ENCODE measurements at regions not wholly inside any gene's neighbourhood (a gene's known extent, or its start where the extent isn't known, plus 50 kb on each side); places are given as distances from the start of the nearest gene placed in this dataset.
"Not testable (repeated sequence)": the region's sequence is repeated elsewhere in the genome, so short reads cannot be mapped to it uniquely, and the experiment has no call there.

GRCh38 chr14:84065811-84066210, 1464.1 kb upstream of the FLRT2 start:
- DNase-seq = no peak

- no peak for DNase-seq
Measured at GRCh38 chr14:84068288-84068687, 1461.7 kb upstream of the FLRT2 start.

GRCh38 chr14:84071061-84071460, 1458.9 kb upstream of the FLRT2 start:
- DNase-seq = no peak

- DNase-seq = no peak
Measured at GRCh38 chr14:84074626-84075025, 1455.3 kb upstream of the FLRT2 start.

- DNase-seq = no peak
Measured at GRCh38 chr14:84080944-84081343, 1449.0 kb upstream of the FLRT2 start.

- DNase-seq = no peak
Measured at GRCh38 chr14:84084056-84084630, 1445.8 kb upstream of the FLRT2 start.

GRCh38 chr14:84085493-84085892, 1444.5 kb upstream of the FLRT2 start:
- no peak for DNase-seq

- DNase-seq = no peak
Measured at GRCh38 chr14:84086714-84087113, 1443.2 kb upstream of the FLRT2 start.

- no peak for DNase-seq
Measured at GRCh38 chr14:84087986-84088531, 1441.9 kb upstream of the FLRT2 start.

GRCh38 chr14:84090837-84091236, 1439.1 kb upstream of the FLRT2 start:
- DNase-seq = no peak

GRCh38 chr14:84095681-84096080, 1434.3 kb upstream of the FLRT2 start:
- no peak for DNase-seq

- DNase-seq = no peak
Measured at GRCh38 chr14:84098261-84098660, 1431.7 kb upstream of the FLRT2 start.

GRCh38 chr14:84099560-84099959, 1430.4 kb upstream of the FLRT2 start:
- DNase-seq = not testable (repeated sequence)

GRCh38 chr14:84107835-84108343, 1422.1 kb upstream of the FLRT2 start:
- DNase-seq = no peak

- no peak for DNase-seq
Measured at GRCh38 chr14:84108746-84109457, 1421.0 kb upstream of the FLRT2 start.

- no peak for DNase-seq
Measured at GRCh38 chr14:84112589-84112988, 1417.4 kb upstream of the FLRT2 start.

GRCh38 chr14:84125676-84126075, 1404.3 kb upstream of the FLRT2 start:
- DNase-seq = no peak

- DNase-seq = no peak
Measured at GRCh38 chr14:84127495-84127894, 1402.4 kb upstream of the FLRT2 start.

- DNase-seq = no peak
Measured at GRCh38 chr14:84128050-84128449, 1401.9 kb upstream of the FLRT2 start.

- no peak for DNase-seq
Measured at GRCh38 chr14:84129007-84129406, 1400.9 kb upstream of the FLRT2 start.

GRCh38 chr14:84129941-84130340, 1400.0 kb upstream of the FLRT2 start:
- DNase-seq = no peak

- no peak for DNase-seq
Measured at GRCh38 chr14:84131924-84132323, 1398.0 kb upstream of the FLRT2 start.

- DNase-seq = no peak
Measured at GRCh38 chr14:84144166-84144565, 1385.8 kb upstream of the FLRT2 start.

- DNase-seq = no peak
Measured at GRCh38 chr14:84152452-84152851, 1377.5 kb upstream of the FLRT2 start.

Data from activated effector memory CD4-positive, alpha-beta T cell treated with anti-CD3 and anti-CD28 coated beads, Interleukin-2, amount 50 U/mL, for 16 hours (primary cell).